H1 (cell line): ENCODE measurements at regions not wholly inside any gene's neighbourhood (a gene's known extent, or its start where the extent isn't known, plus 50 kb on each side); places are given as distances from the start of the nearest gene placed in this dataset.

Experiments used
- CTCF ChIA-PET: fragments of 300-600 bp; sonication (Branson Sonifier 250); formaldehyde crosslinking; loops from one replicate; lab custom pipeline; 2021; ENCODE audit not compliant: partially characterized antibody; lab: Charles Lee
- POLR2A ChIA-PET: fragments of 300-600 bp; sonication (Branson Sonifier 250); formaldehyde crosslinking; loops from one replicate; lab custom pipeline; 2021; ENCODE audit warnings: inconsistent platforms; ENCODE audit not compliant: partially characterized antibody; lab: Charles Lee
- DNase-seq, 2 experiments: peaks; one replicate each; pipeline versions ENCODE4 v3.0.0 to v3.0.0-alpha.2; 2010 to 2022; ENCODE audit warnings: low spot score in 2 of 2, low read depth in 1 of 2, mixed read lengths in 1 of 2
- FAIRE-seq: peaks from 2 replicates; lab custom pipeline; 2011; peaks lifted over from hg19 to GRCh38; lab: Jason Lieb, UNC
- H2AFZ ChIP-seq: 2 replicates; pipeline ENCODE4 v1.8.1; 2012; ENCODE audit warnings: low read length, inconsistent platforms
- H2AK5ac ChIP-seq: 2 replicates; pipeline ENCODE4 v1.6.1; 2013; ENCODE audit warnings: low read depth, low read length
- H2BK120ac ChIP-seq: replicated peaks from 2 replicates; pipeline ENCODE3; 2013; ENCODE audit warnings: low read depth, low read length, inconsistent platforms
- H2BK12ac ChIP-seq: 2 replicates; pipeline ENCODE4 v1.6.1; 2013; ENCODE audit warnings: low read depth, low read length
- H2BK15ac ChIP-seq: 2 replicates; pipeline ENCODE4 v1.6.1; 2013; ENCODE audit warnings: low read length
- H2BK20ac ChIP-seq: 2 replicates; pipeline ENCODE4 v1.6.1; 2013; ENCODE audit warnings: low read length
- H2BK5ac ChIP-seq: 2 replicates; pipeline ENCODE4 v1.6.1; 2013; ENCODE audit warnings: low read depth, low read length
- H3K14ac ChIP-seq: 2 replicates; pipeline ENCODE4 v1.6.1; 2013; ENCODE audit warnings: inconsistent platforms; ENCODE audit not compliant: insufficient read length
- H3K18ac ChIP-seq: 2 replicates; pipeline ENCODE4 v1.6.1; 2013; ENCODE audit warnings: low read length; ENCODE audit errors: extremely low read depth
- H3K23ac ChIP-seq: 2 replicates; pipeline ENCODE4 v1.6.1; 2013; ENCODE audit warnings: inconsistent platforms; ENCODE audit not compliant: insufficient read length
- H3K23me2 ChIP-seq: 2 replicates; pipeline ENCODE4 v1.6.1; 2013; ENCODE audit warnings: low read depth, low read length
- H3K27ac ChIP-seq: 2 replicates; pipeline ENCODE4 v1.6.1; 2011; ENCODE audit warnings: low read depth, low read length, inconsistent platforms
- H3K27me3 ChIP-seq, 4 experiments: replicated peaks in 1 of 4; 1 replicate in 1 of 4; 2 replicates in 3 of 4; pipeline versions ENCODE4 v1.6.1 to v1.8.1; 2011 to 2013; ENCODE audit warnings: low read length in 3 of 4, mild to moderate bottlenecking in 3 of 4, inconsistent platforms in 2 of 4, mixed read lengths in 2 of 4, moderate library complexity in 1 of 4; ENCODE audit not compliant: control insufficient read depth in 3 of 4, insufficient read depth in 3 of 4; ENCODE audit errors: extremely low read depth in 1 of 4
- H3K36me3 ChIP-seq, 4 experiments: 2 replicates each; pipeline versions ENCODE4 v1.6.1 to v1.8.1; 2011 to 2013; ENCODE audit warnings: mild to moderate bottlenecking in 4 of 4, low read length in 3 of 4, moderate library complexity in 2 of 4, control low read depth in 1 of 4, inconsistent platforms in 1 of 4; ENCODE audit not compliant: insufficient read depth in 4 of 4, control insufficient read depth in 2 of 4
- H3K4ac ChIP-seq: replicated peaks from 2 replicates; pipeline ENCODE3; 2013; ENCODE audit warnings: low read length, low read depth, mixed read lengths, inconsistent platforms; ENCODE audit not compliant: insufficient read length
- H3K4me1 ChIP-seq, 4 experiments: replicated peaks in 1 of 4; 1 replicate in 1 of 4; 2 replicates in 3 of 4; pipeline versions ENCODE4 v1.6.1 to v1.8.1; 2011 to 2013; ENCODE audit warnings: low read length in 3 of 4, inconsistent platforms in 2 of 4, mixed read lengths in 1 of 4; ENCODE audit not compliant: insufficient read depth in 4 of 4, control insufficient read depth in 3 of 4
- H3K4me2 ChIP-seq, 2 experiments: 2 replicates each; pipeline versions ENCODE4 v1.6.1 to v1.8.1; 2011 to 2013; ENCODE audit warnings: low read depth in 2 of 2, low read length in 2 of 2, control low read depth in 1 of 2, inconsistent platforms in 1 of 2, mild to moderate bottlenecking in 1 of 2; ENCODE audit not compliant: insufficient read depth in 1 of 2
- H3K4me3 ChIP-seq, 4 experiments: fragments of 200-600, 300-600 bp in 1 of 4; sonication (generic), shearing (Covaris generic), sonication (Bioruptor Twin) in 1 of 4; 2 replicates each; pipeline versions ENCODE4 v1.5.1 to v1.8.1; 2011 to 2016; ENCODE audit warnings: low read length in 4 of 4, low read depth in 3 of 4, control low read depth in 2 of 4, inconsistent platforms in 2 of 4, mild to moderate bottlenecking in 2 of 4, mixed read lengths in 1 of 4, moderate library complexity in 1 of 4; ENCODE audit not compliant: insufficient read depth in 2 of 4; ENCODE audit errors: extremely low read depth in 1 of 4
- H3K56ac ChIP-seq: replicated peaks from 2 replicates; pipeline ENCODE3; 2013; ENCODE audit warnings: low read depth, mild to moderate bottlenecking, mixed read lengths, low read length, inconsistent platforms; ENCODE audit not compliant: insufficient read length
- H3K79me1 ChIP-seq: 2 replicates; pipeline ENCODE4 v1.6.1; 2013; ENCODE audit warnings: low read depth, low read length, control low read depth
- H3K79me2 ChIP-seq, 2 experiments: 2 replicates each; pipeline versions ENCODE4 v1.6.1 to v1.8.1; 2012 to 2013; ENCODE audit warnings: low read length in 2 of 2, mild to moderate bottlenecking in 2 of 2, inconsistent platforms in 1 of 2; ENCODE audit not compliant: insufficient read depth in 2 of 2, control insufficient read depth in 1 of 2
- H3K9ac ChIP-seq, 4 experiments: replicated peaks in 1 of 4; 1 replicate in 1 of 4; 2 replicates in 3 of 4; pipeline versions ENCODE4 v1.6.1 to v1.8.1; 2011 to 2013; ENCODE audit warnings: low read depth in 3 of 4, low read length in 3 of 4, control low read depth in 2 of 4, mild to moderate bottlenecking in 2 of 4, moderate library complexity in 2 of 4, inconsistent platforms in 1 of 4; ENCODE audit errors: extremely low read depth in 1 of 4
- H3K9me3 ChIP-seq, 2 experiments: 2 replicates each; pipeline versions ENCODE4 v1.6.1 to v1.8.1; 2012 to 2013; ENCODE audit warnings: mild to moderate bottlenecking in 2 of 2, moderate library complexity in 2 of 2, control low read depth in 1 of 2, inconsistent platforms in 1 of 2, low read depth in 1 of 2, low read length in 1 of 2, mixed read lengths in 1 of 2; ENCODE audit not compliant: insufficient read depth in 2 of 2
- H4K20me1 ChIP-seq, 2 experiments: replicated peaks in 1 of 2; 2 replicates each; pipeline versions ENCODE3 to v1.8.1; 2011 to 2013; ENCODE audit warnings: inconsistent platforms in 2 of 2, low read length in 2 of 2, mild to moderate bottlenecking in 1 of 2; ENCODE audit not compliant: insufficient read depth in 2 of 2, control insufficient read depth in 1 of 2
- H4K5ac ChIP-seq: 2 replicates; pipeline ENCODE4 v1.6.1; 2013; ENCODE audit warnings: low read length, low read depth, mixed read lengths, inconsistent platforms; ENCODE audit not compliant: insufficient read length
- H4K8ac ChIP-seq: 2 replicates; pipeline ENCODE4 v1.8.0; 2013; ENCODE audit warnings: mild to moderate bottlenecking, moderate library complexity, low read length, inconsistent platforms; ENCODE audit not compliant: insufficient read depth; ENCODE audit errors: extremely low read depth
- H4K91ac ChIP-seq: replicated peaks from 2 replicates; pipeline ENCODE3; 2013; ENCODE audit warnings: low read length, mixed read lengths, inconsistent platforms; ENCODE audit not compliant: insufficient read length
- ASH2L ChIP-seq: fragments of 200-600, 300-600 bp; sonication (generic); IDR thresholded peaks from one replicate; pipeline ENCODE4 v1.7.1; 2017; ENCODE audit warnings: low read length
- BACH1 ChIP-seq: IDR thresholded peaks from 2 replicates; pipeline ENCODE4 v1.6.1; 2012; ENCODE audit warnings: low read length, improper control_type of control experiment
- BCL11A ChIP-seq, 2 experiments: IDR thresholded peaks; one replicate each; pipeline ENCODE4 v1.6.1; 2011; ENCODE audit warnings: low read depth in 2 of 2, low read length in 2 of 2, mild to moderate bottlenecking in 2 of 2
- EP300 ChIP-seq, 2 experiments: IDR thresholded peaks; 1 replicate in 1 of 2; 2 replicates in 1 of 2; pipeline ENCODE4 v1.6.1; 2011 to 2012; ENCODE audit warnings: low read depth in 2 of 2, low read length in 2 of 2, mild to moderate bottlenecking in 2 of 2, borderline replicate concordance in 1 of 2, inconsistent platforms in 1 of 2, moderate library complexity in 1 of 2
- KDM5A ChIP-seq: fragments of 200-600 bp; IDR thresholded peaks from 2 replicates; pipeline ENCODE4 v1.7.1; 2012; ENCODE audit warnings: mild to moderate bottlenecking, low read length, inconsistent platforms, mixed read lengths
- PHF8 ChIP-seq: fragments of 200-600 bp; sonication (generic); conservative IDR thresholded peaks from 2 replicates; pipeline ENCODE4 v1.7.1; 2012; ENCODE audit warnings: low read depth, mild to moderate bottlenecking, inconsistent platforms, low read length, moderate library complexity
- RAD21 ChIP-seq, 2 experiments: IDR thresholded peaks in 1 of 2; conservative IDR thresholded peaks in 1 of 2; 2 replicates each; pipeline ENCODE4 v1.6.1; 2011; ENCODE audit warnings: low read depth in 2 of 2, low read length in 2 of 2, improper control_type of control experiment in 1 of 2, inconsistent platforms in 1 of 2, mild to moderate bottlenecking in 1 of 2, moderate library complexity in 1 of 2
- RBBP5 ChIP-seq: IDR thresholded peaks from 2 replicates; pipeline ENCODE4 v1.7.1; 2012; ENCODE audit warnings: low read depth, mild to moderate bottlenecking, inconsistent platforms, low read length, moderate library complexity, borderline replicate concordance
- RFX5 ChIP-seq: IDR thresholded peaks from 2 replicates; pipeline ENCODE4 v1.6.1; 2011; ENCODE audit warnings: low read depth, low read length, improper control_type of control experiment, borderline replicate concordance
- SP1 ChIP-seq: IDR thresholded peaks from 2 replicates; pipeline ENCODE4 v1.6.1; 2011; ENCODE audit warnings: low read depth, low read length
- WGBS, 2 experiments: shearing (Covaris generic) in 1 of 2; methylation state at CpG; one replicate each; pipeline versions ENCODE4 v1.1.6 to v1.1.7; 2013 to 2015; ENCODE audit warnings: low lambda C conversion rate in 2 of 2, mixed read lengths in 2 of 2, inconsistent platforms in 1 of 2, low coverage in 1 of 2, missing lambda C conversion rate in 1 of 2; ENCODE audit not compliant: insufficient replicate concordance in 2 of 2, insufficient coverage in 1 of 2, insufficient read length in 1 of 2; ENCODE audit errors: extremely low coverage in 1 of 2, missing lambda C conversion rate in 1 of 2; 5-methylcytosine and 5-hydroxymethylcytosine counted together
- TF ChIP-seq, protein P1 (sequence below): IDR thresholded peaks from 2 replicates; pipeline ENCODE4 v1.6.1; 2012; ENCODE audit warnings: inconsistent platforms

GRCh38 chr1:96912248-96912647, 190.7 kb downstream of the PTBP2 start:
- DNase-seq (no peak), FAIRE-seq (no peak)

More at GRCh38 chr1:96912248-96912647, 190.7 kb downstream of the PTBP2 start:
- Histone ChIP-seq H3K4ac (no peak overlapping the region), H3K79me2 (no peaks in the 10 kb centered on the region), H3K4me1 (no peaks in the 10 kb centered on the region), H3K23me2 (no peaks in the 10 kb centered on the region; the same call in 1 of the 2 replicates), H3K9ac (no peak overlapping the region), H2AFZ (no peak overlapping the region), H2BK120ac (no peak overlapping the region), H4K91ac (no peak overlapping the region), H3K56ac (no peak overlapping the region), H4K20me1 (no peaks in the 10 kb centered on the region), H3K9me3 (no peaks in the 10 kb centered on the region), H3K14ac (no peak overlapping the region), H3K27me3 (no peaks in the 10 kb centered on the region), H3K27ac (no peak overlapping the region), H3K4me3 (no peak overlapping the region), H3K4me2 (no peak overlapping the region), H2BK12ac (no peak overlapping the region), H3K36me3 (no peaks in the 10 kb centered on the region), H4K8ac (no peak overlapping the region), H2BK15ac (no peak overlapping the region), H3K18ac (no peak overlapping the region), H2AK5ac (no peak overlapping the region), H3K23ac (no peak overlapping the region), H2BK20ac (no peak overlapping the region), H4K5ac (no peak overlapping the region), H2BK5ac (no peak overlapping the region), H3K79me1 (no peaks in the 10 kb centered on the region)
- ChIA-PET CTCF (interaction anchor here (0.6 to 1.8 kb wide), 2 partner anchors 10 kb away, joined by 3 to 6 read pairs; no protein-coding TSS in a partner anchor), POLR2A (no interaction called here)
- TF ChIP-seq BACH1 = no peak
- TF ChIP-seq PHF8 = no peak
- no peak for TF ChIP-seq ASH2L
- TF ChIP-seq RBBP5 = no peak
- no peak for TF ChIP-seq RAD21 (IDR thresholded peaks at IDR 0.05 in 1 of 2, conservative IDR thresholded peaks at IDR 0.05 in 1 of 2; ENCODE audit: low read depth in 2 of 2, low read length in 2 of 2)
- TF ChIP-seq KDM5A = no peak
- TF ChIP-seq SP1 = no peak
- TF ChIP-seq BCL11A (IDR thresholded peaks at IDR 0.05; ENCODE audit: low read depth in 2 of 2, low read length in 2 of 2) = no peak
- no peak for TF ChIP-seq EP300 (IDR thresholded peaks at IDR 0.05; ENCODE audit: borderline replicate concordance in 1 of 2, low read depth in 2 of 2, low read length in 2 of 2)
- TF ChIP-seq RFX5 = no peak
- TF ChIP-seq, protein P1, sequence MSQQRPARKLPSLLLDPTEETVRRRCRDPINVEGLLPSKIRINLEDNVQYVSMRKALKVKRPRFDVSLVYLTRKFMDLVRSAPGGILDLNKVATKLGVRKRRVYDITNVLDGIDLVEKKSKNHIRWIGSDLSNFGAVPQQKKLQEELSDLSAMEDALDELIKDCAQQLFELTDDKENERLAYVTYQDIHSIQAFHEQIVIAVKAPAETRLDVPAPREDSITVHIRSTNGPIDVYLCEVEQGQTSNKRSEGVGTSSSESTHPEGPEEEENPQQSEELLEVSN = no peak
- 93% methylated on average over 5 of the region's 5 CpGs; no CpG with 5 or more reads in 1 of the 2 experiments for WGBS, 2 experiments
